ENCODE measurements at regions not wholly inside any gene's neighbourhood (a gene's known extent, or its start where the extent isn't known, plus 50 kb on each side); places are given as distances from the start of the nearest gene placed in this dataset.

DNA sequence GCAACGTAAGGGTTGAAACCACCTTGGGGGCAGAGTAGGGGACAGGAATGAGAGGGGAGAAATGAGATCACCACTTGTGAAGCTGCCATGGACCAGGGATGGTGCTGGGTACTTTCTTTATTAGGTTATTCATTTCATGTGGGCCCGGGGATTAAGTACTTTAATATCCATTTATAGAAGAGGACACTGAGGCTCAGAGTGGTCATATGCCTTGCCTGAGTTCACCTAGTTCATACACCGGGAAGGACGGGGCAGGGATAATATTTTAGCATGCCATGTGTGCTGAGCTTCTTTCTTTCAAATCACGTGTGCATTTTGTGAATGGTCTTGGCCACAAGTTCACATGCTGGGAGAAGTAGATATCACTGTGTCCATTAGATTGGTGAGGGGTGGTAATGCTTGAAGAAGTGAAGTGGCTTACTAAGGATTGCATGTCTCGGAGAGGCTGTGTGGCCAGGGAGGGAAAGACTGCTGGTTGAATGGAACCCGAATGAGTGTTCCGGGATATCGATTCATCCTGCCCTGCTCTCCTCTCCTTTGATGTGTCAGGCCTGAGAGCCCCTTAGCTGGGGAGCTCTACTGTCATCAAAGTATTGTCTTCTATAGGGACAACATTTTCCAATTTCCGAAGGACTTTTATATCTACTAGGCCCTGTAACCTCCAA lies 187.1 kb downstream of the MYCN start:
- ATAC-seq, result no peak

DNA sequence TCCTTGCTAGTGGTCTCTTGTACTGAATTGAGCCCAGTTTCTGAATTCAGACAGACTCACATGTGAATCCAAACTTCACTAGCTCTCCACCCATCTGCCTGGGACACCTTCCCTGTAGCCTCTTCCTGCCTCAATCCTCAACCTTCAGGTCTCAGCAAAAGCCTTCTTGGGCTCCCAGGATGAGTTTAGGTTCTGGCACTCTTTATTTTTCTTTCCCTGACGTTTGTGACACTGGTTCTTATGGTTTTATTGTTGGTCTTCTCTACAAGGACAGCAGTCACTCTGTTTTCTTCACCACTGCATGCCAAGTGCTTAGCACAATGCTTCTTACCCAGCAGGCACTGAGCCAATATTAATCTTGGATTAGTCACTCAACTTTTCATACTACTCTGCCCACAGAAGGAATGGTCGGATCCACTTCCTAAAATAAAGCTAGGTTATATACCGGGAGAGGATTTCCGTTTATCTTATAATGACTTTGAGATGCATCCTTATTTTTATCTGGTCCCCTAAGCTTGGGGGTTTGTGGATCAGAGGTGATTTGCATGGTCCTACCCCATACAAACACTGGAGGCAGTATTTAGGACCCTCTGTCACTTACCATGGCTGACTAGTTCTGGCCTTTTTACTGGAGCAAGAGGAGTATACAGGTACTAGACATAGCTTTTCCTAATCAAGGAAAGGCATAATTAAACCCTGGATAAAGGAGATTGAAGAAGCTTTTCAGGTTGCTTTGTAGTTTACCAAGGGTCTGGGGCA lies 186.3 kb downstream of the MYCN start:
- no peak for ATAC-seq

DNA sequence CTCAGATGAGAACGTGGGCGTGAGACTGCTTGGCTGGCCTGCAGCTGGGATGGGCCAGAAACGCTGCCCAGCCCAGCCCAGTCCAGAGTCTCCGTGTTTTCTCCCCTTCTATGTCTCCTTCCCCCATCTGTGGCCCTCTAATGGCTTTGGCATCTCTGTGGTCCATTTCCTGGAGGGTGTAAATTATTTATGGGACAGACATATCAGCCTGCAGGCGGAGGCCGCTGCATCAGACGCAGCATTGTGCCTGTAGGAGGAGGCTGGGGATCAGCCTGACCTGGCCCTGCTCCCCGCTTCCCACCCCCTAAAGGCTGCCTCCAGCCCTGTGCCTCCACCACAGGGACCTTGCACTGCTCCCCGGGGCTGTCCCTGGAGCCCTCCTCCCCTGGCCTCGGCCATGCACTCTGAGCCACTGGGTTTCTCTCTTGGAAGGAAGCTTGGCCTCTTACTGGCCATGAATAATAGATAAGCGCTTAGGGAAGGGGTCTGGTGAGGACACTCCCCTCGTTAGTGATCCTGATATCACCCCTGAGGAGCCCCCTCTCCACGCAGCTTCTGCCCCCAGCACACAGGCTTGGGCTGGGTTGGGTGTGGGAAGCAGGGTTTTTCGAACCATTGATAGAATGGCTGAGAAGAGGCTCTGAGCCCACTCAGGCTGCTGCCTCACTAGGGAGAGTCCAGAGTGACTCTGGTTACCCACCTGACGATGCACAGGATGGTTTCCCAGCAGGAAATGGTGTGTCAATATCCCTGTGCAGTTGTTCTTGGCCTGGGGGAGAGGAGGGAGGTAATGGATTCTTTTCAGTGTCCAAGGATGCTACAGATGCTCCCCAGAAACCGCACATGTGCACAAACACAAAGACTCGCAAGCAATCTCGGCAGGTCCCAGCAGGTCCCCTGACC lies 185.5 kb downstream of the MYCN start:
- ATAC-seq, result no peak

DNA sequence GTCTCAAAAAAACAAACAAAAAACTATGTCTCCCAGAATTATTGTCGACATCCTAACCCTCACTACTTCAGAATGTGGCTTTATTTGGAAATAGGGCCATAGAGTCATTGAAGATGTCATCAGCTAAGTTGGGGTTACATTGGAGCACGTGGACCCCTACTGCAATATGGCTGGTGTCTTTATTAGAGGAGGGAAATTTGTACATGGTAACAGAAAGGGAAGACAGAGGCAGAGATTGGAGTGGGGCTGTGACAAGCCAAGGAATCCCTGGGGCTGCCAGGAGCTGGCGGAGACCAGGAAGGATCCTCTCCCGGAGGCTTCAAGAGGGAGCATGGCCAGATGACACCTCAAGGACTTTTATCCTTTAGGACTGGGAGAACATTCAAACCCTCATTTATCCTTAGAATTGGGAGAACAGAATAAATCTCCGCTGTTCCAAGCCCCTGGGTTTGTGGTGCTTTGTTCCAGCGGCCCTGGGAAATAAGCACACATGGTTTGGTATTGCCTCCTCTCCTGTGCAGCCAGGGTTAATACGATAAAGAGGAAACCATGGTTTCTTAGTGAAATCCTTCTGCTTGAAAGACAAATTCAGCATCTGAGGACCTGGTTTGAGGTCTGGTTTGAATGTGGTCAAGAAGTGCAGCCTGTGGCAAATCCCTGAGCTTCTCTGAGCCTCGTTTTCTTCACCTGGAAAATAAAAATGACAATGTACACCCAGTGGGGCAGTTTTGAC lies 184.7 kb downstream of the MYCN start:
- ATAC-seq, result no peak

DNA sequence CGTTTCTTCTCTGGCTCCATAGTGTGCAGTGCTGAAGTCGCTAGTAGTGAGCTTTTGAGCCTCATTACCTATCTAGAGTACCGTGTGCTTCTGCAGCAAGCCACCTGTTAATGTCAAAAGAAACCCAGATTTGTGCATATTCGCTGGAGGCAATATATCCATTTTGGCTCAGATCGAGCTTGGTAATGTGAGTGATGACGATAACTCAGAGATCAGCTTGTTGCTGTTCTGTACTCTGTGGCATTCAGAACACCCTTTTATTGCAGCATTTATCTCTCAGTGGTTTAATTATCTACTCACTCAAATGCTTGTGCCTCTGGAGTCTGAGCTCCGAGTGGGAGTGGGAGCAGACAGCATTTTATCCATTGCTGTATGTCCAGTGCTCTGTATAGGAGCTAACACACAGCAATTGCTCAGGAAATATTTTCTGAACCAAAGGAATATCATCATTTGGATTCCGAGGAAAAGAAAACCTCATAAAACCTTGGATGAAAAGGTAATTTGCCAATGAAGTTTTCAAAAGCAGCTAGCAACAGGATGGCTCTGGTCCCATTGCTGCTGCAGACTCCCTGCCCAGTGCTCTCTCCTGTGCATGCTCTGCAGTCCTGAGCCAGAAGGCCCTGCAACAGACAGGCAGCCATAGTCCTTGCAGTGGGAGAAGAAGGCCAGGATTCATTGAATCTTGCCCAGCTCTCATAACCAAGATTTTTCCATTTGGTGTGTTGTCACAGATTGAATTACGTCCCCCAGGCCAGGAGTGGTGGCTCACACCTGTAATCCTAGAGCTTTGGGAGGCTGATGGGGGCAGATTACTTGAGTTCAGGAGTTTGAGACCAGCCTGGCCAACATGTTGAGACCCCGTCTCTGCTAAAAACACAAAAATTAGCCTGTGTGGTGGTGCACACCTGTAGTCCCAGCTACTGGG lies 183.8 kb downstream of the MYCN start:
- no peak for ATAC-seq

DNA sequence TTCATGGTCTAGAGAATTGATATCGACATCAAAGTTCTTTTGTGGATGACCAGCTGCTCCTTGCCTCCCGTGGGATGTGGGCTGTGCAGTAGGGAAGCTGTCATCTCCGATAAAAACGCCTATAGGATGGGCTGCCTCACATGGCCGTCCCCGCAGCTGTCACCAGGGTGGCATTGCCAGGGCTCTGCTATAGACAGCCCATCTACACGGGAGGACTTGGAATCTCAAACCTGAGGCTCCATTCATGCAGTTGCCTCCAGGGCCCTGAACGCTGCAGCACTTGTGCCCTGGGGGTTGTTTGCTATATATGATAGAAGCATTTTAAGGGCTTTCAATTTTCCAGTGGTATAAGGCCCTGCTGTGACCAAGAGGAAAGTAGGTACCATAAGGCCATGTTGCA lies 183.1 kb downstream of the MYCN start:
- no peak for ATAC-seq

DNA sequence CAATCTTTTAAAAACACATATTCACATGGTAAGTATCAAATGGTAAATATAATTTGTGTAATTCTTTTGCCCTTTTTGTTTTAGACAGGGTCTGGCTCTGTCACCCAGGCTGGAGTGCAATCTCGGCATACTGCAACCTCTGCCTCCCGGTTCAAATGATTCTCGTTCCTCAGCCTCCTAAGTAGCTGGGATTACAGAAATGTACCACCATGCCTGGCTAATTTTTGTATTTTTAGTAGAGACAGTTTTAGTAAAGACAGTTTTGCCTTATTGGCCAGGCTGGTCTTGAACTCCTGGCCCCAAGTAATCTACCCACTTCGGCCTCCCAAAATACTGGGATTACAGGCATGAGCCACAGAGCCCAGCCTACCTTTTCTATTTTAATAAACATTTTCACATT lies 182.2 kb downstream of the MYCN start:
- ATAC-seq, result no peak

DNA sequence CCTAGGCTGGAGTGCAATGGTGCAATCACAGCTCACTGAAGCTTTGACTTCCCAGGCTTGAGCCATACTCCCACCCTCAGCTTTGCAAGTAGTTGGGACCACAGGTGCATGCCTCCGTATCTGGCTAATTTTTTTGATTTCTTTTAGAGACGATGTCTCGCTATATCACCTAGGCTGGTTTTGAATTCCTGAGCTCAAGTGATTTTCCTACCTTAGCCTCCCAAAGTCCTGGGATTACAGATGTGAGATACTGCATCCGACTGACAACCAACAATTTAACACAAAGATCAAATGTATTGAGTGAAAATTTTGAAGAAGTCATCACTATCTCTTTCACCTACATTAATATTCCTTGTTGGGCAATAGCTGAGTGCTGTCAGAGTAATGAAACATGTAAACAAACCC lies 181.6 kb downstream of the MYCN start:
- ATAC-seq, result no peak

DNA sequence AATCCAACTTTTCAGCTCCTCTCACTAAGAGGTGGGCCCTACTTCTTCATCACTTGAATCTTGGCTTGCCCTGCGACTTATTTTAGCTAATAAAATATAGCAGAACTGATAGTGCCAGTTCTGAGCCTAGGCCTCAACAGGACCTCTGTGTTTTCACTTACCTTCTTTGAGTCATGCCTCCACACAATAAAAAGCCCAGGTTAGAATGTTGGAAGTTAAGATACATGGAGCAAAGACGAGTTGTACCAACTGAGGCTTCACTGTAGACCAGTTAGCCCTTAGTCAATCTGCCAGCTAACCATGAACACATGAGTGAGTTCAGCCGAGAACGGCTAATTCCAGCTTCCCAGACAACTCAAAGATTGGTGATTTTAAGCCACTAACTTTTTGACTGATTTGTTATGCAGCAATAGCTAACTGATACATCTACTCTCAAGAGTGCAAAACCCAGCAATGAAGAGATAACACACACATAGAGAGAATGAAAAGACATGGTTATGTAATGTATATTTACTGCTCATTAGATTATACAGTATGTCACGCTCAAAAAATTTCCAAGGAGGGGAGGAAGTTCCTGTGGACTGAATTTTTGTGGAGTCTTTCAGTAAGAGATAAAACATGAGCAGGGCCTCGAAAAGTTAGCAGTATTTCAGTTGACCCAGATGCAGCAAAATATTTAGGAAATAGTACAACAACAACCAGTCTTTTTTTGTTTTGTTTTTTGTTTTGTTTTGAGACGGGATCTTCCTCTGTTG lies 181.1 kb downstream of the MYCN start:
- no peak for ATAC-seq

DNA sequence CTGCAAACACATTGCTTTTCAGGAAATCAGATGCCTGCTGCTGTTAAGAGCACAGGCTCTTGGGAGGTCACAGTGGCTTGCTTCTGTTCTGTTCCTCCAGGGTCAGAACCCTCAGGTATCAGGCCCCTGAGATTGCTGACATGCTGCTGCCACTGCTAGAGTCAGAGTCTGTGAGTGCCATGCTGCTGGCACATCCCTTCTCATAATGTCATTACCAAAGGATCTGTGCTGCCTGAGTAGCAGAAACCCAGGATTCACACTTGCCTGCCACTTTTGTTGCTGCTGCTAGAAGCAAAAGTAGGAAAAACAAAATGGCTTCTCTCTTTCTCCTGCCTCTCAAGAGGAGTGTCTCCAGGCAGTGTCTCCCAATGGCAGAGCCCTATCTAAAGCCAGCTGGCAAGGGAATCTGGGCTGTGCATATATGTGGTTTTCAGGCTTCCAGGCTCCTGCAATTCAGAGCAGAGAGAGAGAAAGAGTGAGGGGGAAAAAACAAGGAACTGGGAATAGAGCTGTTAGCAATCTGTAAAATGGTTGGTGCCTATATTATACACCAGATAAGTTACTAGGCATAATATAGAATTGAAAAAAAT lies 180.3 kb downstream of the MYCN start:
- ATAC-seq, result no peak

DNA sequence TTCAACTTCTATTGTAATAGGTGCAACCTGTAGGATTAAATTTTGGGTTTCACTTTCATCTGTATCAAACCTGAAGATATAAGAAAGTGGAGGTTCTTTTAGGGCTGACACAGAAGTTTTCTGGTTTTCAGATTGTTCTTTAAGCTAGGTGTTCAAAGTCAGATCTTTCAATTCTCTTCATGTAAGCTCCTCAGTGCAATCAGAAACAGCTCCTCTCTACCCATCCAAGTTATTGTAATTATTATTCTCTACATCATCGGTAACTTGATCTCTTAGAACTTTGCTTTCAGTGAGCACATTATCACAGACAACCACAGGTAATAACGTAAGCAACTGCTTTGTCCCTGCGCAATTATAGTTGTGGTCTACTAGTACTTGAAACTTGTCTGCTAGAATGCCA lies 179.4 kb downstream of the MYCN start:
- ATAC-seq, result no peak

DNA sequence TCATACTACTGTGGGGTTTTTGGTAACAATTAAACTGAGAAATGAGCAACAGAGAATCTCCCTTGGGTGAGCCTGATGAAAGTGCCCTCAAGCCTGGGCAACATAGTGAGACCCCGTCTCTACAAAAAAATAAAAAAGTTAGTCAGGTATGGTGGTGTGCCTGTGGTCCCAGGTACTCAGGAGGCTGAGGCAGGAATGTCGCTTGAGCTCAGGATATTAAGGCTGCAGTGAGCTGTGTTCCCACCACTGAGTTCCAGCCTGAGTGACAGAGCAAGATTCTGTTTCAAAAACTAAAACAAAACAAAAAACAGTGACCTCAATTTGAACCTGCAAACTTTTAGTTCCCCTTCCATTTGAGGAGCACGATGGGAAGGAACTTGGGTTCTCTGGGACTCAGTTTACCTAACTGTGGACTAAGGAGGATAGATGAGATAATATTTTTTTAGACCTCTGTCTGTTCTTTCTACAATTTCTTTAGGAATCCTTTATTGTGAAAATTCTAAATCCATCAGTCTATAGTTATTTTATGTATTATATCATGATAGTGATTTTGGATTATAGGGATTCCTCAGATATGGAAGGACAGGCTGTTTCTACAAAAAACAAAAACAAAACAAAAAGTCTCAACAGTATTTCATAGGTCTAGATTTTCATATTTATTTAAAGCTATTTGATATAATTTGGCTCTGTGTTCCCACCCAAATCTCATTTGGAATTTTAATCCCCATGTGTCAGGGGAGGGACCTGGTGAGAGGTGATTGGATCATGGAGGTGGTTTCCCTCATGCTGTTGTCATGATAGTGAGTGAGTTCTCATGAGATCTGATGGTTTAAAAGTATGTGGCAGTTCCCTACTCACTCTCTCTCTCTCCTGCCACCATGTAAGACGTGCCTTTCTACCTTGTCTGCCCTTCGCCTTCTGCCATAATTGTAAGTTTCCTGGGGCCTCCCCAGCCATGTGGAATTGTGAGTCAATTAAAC lies 178.6 kb downstream of the MYCN start:
- no peak for ATAC-seq

DNA sequence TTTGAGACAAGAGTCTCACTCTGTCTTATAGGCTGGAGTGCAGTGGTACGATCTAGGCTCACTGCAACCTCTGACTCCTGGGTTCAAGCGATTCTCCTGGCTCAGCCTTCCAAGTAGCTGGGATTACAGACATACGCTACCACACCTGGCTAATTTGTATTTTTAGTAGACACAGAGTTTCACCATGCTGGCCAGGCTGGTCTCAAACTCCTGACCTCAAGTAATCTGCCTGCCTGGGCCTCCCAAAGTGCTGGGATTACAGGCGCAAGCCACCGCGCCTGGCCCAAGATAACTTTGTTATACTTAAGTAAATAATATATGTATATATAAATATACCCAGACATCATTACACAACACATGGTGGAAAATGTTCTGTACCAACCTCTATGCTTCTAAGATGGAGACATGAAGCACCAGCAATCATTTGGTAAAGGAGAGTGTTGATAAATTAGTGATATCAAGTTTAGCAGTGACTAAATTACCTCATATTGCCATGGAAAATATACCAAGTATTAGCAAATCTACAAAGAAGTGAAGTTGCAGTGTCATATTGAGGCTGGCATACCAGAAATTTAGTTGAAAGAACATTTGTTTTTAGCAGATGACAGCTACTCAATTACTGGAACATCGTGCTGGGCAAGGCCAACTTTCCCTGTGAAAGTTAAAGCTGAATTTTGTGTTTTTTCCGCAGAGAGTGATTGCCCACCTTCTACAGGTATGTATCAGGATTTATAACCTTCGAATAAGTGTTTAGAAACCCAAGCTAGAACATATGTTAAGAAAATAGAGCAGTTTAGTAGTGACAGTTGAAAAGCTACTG lies 177.7 kb downstream of the MYCN start:
- ATAC-seq, result no peak

DNA sequence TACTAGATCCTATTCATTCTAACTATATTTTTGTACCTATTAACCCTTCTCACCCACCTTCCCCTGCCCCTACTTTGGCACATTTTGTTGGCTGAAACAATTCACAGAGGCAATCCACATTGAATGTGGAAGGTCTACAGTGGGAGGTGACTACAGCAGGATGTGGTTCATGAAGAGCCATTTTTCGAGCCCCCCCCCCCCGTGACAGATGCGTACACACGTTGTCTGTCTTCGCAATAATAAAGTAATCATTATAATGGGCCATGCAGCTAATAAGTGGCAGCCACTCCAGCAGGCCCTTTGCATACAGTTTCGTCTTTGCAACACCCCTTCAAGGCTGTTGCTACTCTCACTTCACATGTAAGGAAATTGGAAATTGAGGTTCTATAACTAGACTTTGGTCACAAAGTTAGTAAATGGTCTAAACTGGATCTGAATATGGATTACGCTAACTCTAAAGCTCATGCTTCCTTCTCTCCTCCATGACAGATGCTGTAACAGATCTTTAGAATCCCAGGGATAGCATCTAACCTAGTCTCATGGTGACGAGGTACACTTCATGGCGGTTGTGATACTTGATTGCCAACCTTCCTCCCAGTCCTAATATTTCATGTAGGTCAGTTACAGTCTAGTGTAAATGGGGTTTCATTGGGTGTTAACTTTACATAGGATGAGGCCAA lies 176.8 kb downstream of the MYCN start:
- ATAC-seq, result no peak

DNA sequence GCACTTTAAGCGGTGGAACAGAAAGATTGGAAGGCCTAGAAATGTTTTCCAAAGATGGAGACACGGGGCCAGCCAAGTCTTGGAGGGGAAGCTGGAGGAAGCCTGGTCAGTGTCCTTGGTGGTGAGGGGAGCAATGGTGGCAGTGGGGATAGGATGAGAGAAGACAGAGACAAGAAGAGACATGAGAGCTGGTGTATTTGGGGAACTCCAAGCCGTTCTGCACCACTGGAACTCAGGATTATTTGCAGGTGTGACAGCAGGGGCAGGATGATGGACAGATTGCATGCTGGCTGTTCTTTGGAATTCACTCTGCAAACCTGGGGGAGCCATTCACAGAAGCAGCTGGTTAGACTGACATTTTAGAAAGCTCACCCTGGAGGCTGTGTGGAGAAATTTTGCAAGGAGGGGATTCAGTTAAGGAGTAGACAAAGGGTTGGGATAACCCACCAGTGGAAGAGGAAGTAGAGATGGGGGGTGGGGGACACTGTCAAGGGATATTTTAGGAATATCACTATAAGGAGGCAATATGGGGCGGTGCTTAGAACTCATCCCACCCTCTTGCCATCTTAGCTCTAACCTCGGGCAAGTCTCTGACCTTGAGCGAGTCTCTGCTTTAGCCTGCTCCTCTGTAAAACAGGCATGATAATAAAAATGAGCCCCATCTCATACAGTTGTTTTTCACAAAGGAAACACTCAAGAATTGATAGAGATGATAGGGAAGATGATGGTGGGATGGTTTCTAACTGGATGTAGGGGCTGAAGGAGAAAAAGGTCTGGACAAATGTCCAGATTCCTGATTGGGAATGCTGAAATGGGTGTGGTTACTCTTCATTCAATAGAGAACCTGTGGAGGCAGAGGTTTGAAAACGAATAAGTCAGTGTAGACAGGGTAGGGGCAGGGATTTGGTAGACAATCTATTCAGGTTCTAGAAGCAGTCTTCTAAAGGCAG lies 175.8 kb downstream of the MYCN start:
- no peak for ATAC-seq

DNA sequence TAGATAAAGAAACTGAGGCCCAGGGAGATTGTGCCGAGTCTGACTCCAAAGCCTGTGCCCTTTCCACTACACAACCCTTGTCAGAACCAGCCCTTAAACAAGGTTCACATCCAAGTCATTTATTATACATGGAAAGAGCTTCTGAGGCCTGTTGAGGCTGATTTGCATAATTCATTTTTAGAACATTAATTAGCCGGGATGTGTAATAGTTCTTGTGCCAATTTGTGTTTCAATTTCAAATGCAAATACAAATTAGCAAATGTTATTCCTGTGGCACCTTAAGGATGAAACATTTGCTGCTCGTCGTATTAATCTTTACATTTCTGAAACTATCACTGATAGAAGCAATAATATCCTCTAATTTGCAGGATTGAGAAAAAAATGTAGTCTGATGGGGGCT lies 174.9 kb downstream of the MYCN start:
- ATAC-seq, result no peak
